Upper lobe of left lung (tissue), 6 donors: ENCODE measurements at regions not wholly inside any gene's neighbourhood (a gene's known extent, or its start where the extent isn't known, plus 50 kb on each side); places are given as distances from the start of the nearest gene placed in this dataset.

ENCODE experiments used
- ATAC-seq, 2 donors: fragments of 200-7000 bp; cut with Tn5 transposase; one replicate each; pipeline ENCODE4 v1.9.1; 2022; ENCODE audit warnings: mild to moderate bottlenecking in 2 of 2, moderate library complexity in 2 of 2; ENCODE audit not compliant: low FRiP score in 2 of 2
- DNase-seq, 2 donors: peaks; one replicate each; pipeline ENCODE4 v3.0.0-alpha.2; 2019 to 2020
- H3K27ac ChIP-seq, 4 donors: fragments of 200-600 bp; sonication (generic); one replicate each; pipeline ENCODE4 v1.5.1; 2016 to 2019
- H3K27me3 ChIP-seq, 4 donors: fragments of 200-600 bp; sonication (generic); one replicate each; pipeline ENCODE4 v1.5.1; 2017 to 2019
- H3K36me3 ChIP-seq, 4 donors: fragments of 200-600 bp; sonication (generic); one replicate each; pipeline ENCODE4 v1.5.1; 2016 to 2019
- H3K4me1 ChIP-seq, 4 donors: fragments of 200-600 bp; sonication (generic); one replicate each; pipeline ENCODE4 v1.5.1; 2018 to 2019
- H3K4me3 ChIP-seq, 4 donors: fragments of 200-600 bp; sonication (generic); one replicate each; pipeline ENCODE4 v1.5.1; 2017 to 2019; ENCODE audit warnings: mild to moderate bottlenecking in 2 of 4, moderate library complexity in 1 of 4
- H3K9me3 ChIP-seq, 4 donors: fragments of 200-600 bp; sonication (generic); one replicate each; pipeline ENCODE4 v1.5.1; 2018 to 2019
- EP300 ChIP-seq, 4 donors: sonication (generic); formaldehyde crosslinking; IDR thresholded peaks; one replicate each; pipeline ENCODE4 v1.5.1; 2017; ENCODE audit warnings: antibody characterized with exemption in 4 of 4, control low read depth in 2 of 4
- POLR2A ChIP-seq, 4 donors: fragments of 450-650 bp; IDR thresholded peaks; one replicate each; pipeline ENCODE4 v1.5.1; 2016 to 2017; ENCODE audit warnings: antibody characterized with exemption in 4 of 4, mild to moderate bottlenecking in 2 of 4
- POLR2AphosphoS5 ChIP-seq, 2 donors: sonication (generic); formaldehyde crosslinking; IDR thresholded peaks; one replicate each; pipeline ENCODE4 v1.5.1; 2017; ENCODE audit warnings: antibody characterized with exemption in 2 of 2
- WGBS, 2 donors: methylation state at CpG; one replicate each; pipeline ENCODE4 v1.1.5; 2017 to 2018; 5-methylcytosine and 5-hydroxymethylcytosine counted together
- TF ChIP-seq, protein P1 (sequence below), 6 experiments: fragments of 450-650 bp in 4 of 6; fragments of 200-600 bp in 2 of 6; sonication (generic) in 2 of 6; IDR thresholded peaks; one replicate each; pipeline ENCODE4 v1.5.1; 2016 to 2019; ENCODE audit warnings: antibody characterized with exemption in 6 of 6
- donor health status: DM: no; HTN: no; CAD: no; lungs with moderate emphysema.
- donor health status: DM: no; HTN: yes; CAD: no; lungs with severe emphysema.

GRCh38 chr13:33636243-33636642 lies 181.7 kb upstream of the RFC3 start:
- 77 to 79% methylated on average over 5 of the region's 5 CpGs for WGBS, 2 donors
- ATAC-seq, result no peak
- H3K36me3 ChIP-seq, result no peaks in the 10 kb centered on the region

GRCh38 chr13:33636955-33637670 lies 180.8 kb upstream of the RFC3 start:
- DNase-seq (no peak), ATAC-seq (no peak)
- 79 to 87% methylated on average over 3 of the region's 3 CpGs for WGBS, 2 donors
- H3K4me3 ChIP-seq, result no peak overlapping the region
- peaks cover 0 to 6% (median under 1%) of the 10 kb centered on the region in 4 donors for H3K4me1 ChIP-seq
- TF ChIP-seq, protein P1, sequence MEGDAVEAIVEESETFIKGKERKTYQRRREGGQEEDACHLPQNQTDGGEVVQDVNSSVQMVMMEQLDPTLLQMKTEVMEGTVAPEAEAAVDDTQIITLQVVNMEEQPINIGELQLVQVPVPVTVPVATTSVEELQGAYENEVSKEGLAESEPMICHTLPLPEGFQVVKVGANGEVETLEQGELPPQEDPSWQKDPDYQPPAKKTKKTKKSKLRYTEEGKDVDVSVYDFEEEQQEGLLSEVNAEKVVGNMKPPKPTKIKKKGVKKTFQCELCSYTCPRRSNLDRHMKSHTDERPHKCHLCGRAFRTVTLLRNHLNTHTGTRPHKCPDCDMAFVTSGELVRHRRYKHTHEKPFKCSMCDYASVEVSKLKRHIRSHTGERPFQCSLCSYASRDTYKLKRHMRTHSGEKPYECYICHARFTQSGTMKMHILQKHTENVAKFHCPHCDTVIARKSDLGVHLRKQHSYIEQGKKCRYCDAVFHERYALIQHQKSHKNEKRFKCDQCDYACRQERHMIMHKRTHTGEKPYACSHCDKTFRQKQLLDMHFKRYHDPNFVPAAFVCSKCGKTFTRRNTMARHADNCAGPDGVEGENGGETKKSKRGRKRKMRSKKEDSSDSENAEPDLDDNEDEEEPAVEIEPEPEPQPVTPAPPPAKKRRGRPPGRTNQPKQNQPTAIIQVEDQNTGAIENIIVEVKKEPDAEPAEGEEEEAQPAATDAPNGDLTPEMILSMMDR (IDR thresholded peaks at IDR 0.05), result no peak
- TF ChIP-seq EP300 (IDR thresholded peaks at IDR 0.05) (no peak), POLR2AphosphoS5 (IDR thresholded peaks at IDR 0.05) (no peak), POLR2A (IDR thresholded peaks at IDR 0.05) (no peak)
- H3K36me3 ChIP-seq, result no peaks in the 10 kb centered on the region
- peak overlapping the region in 1 of 4 donors; percentile 8 for H3K27ac ChIP-seq
- H3K27me3 ChIP-seq, result no peaks in the 10 kb centered on the region
- no peaks in the 10 kb centered on the region for H3K9me3 ChIP-seq

More at GRCh38 chr13:33636243-33636642, 181.7 kb upstream of the RFC3 start:
- Histone ChIP-seq H3K9me3 (no peaks in the 10 kb centered on the region), H3K27ac (peak overlapping the region in 1 of 4 donors; percentile 8), H3K4me1 (peaks cover 0 to 4% (median 0%) of the 10 kb centered on the region in 4 donors), H3K4me3 (no peak overlapping the region), H3K27me3 (no peaks in the 10 kb centered on the region)
- TF ChIP-seq POLR2AphosphoS5 (IDR thresholded peaks at IDR 0.05) (no peak), POLR2A (IDR thresholded peaks at IDR 0.05) (no peak), EP300 (IDR thresholded peaks at IDR 0.05) (no peak)
- TF ChIP-seq, protein P1 (IDR thresholded peaks at IDR 0.05), result no peak
- no peak for DNase-seq

- TF ChIP-seq, protein P1 (IDR thresholded peaks at IDR 0.05), result no peak
- TF ChIP-seq POLR2A (IDR thresholded peaks at IDR 0.05), result no peak
- TF ChIP-seq POLR2AphosphoS5 (IDR thresholded peaks at IDR 0.05), result no peak
- TF ChIP-seq EP300 (IDR thresholded peaks at IDR 0.05), result no peak
- WGBS, 2 donors, result 78 to 92% methylated on average over 3 of the region's 3 CpGs
- H3K4me3 ChIP-seq, result no peak overlapping the region
- peaks cover 0 to 11% (median 9%) of the 10 kb centered on the region in 4 donors for H3K4me1 ChIP-seq
- no peaks in the 10 kb centered on the region for H3K27me3 ChIP-seq
- no peaks in the 10 kb centered on the region for H3K36me3 ChIP-seq
- peak overlapping the region in 1 of 4 donors; percentile 8 for H3K27ac ChIP-seq
- no peaks in the 10 kb centered on the region for H3K9me3 ChIP-seq
- ATAC-seq (peak in 1 of 2 donors; percentile 63), DNase-seq (no peak)
Measured at GRCh38 chr13:33637978-33638743, 179.8 kb upstream of the RFC3 start.

- no peak for DNase-seq
Measured at GRCh38 chr13:33639158-33639557, 178.8 kb upstream of the RFC3 start.

DNA sequence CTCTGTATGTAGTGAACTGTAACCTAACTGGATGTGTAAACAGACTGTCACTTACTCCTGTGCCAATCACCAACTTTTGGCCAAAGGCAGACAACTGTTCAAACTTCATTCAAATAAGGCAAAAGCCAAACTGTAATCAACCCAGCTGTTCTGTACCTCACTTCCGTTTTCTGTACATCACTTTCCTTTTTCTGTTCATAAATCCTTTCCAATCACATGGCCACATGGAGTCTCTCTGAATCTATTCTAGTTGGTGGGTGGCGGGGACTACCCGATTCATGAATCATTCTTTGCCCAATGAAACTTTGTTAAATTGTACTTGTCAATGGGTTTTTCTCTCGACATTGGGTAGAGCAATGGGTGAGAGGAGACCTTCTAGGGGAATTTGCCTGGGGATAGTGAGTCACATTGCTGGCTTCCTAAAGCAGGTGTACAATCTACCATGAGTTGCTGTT lies 178.3 kb upstream of the RFC3 start:
- H3K36me3 ChIP-seq, result no peaks in the 10 kb centered on the region
- ATAC-seq (no peak), DNase-seq (no peak)
- H3K4me1 ChIP-seq, result peaks cover 0 to 21% (median 16%) of the 10 kb centered on the region in 4 donors
- H3K27me3 ChIP-seq, result no peaks in the 10 kb centered on the region
- no peak for TF ChIP-seq POLR2AphosphoS5 (IDR thresholded peaks at IDR 0.05)
- no peak for TF ChIP-seq EP300 (IDR thresholded peaks at IDR 0.05)
- no peak for TF ChIP-seq POLR2A (IDR thresholded peaks at IDR 0.05)
- TF ChIP-seq, protein P1 (IDR thresholded peaks at IDR 0.05), result no peak
- no peak overlapping the region for H3K4me3 ChIP-seq
- WGBS, 2 donors, result 91 to 92% methylated on average over 4 of the region's 4 CpGs
- H3K9me3 ChIP-seq, result no peaks in the 10 kb centered on the region
- H3K27ac ChIP-seq, result no peak overlapping the region

More at GRCh38 chr13:33639158-33639557, 178.8 kb upstream of the RFC3 start:
- Histone ChIP-seq H3K36me3 (no peaks in the 10 kb centered on the region), H3K27ac (no peak overlapping the region), H3K4me3 (no peak overlapping the region), H3K27me3 (no peaks in the 10 kb centered on the region), H3K4me1 (peaks cover 0 to 19% (median 15%) of the 10 kb centered on the region in 4 donors), H3K9me3 (no peaks in the 10 kb centered on the region)
- whole genome bisulfite sequencing, 2 donors, result 65 to 71% methylated on average over 3 of the region's 3 CpGs
- TF ChIP-seq POLR2AphosphoS5 (IDR thresholded peaks at IDR 0.05) (peak in 1 of 2 donors; percentile 21), EP300 (IDR thresholded peaks at IDR 0.05) (no peak), POLR2A (IDR thresholded peaks at IDR 0.05) (no peak)
- peak in 1 of 2 donors; percentile 64 for ATAC-seq
